Neural progenitor cell (in vitro differentiated cells): ENCODE measurements at regions not wholly inside any gene's neighbourhood (a gene's known extent, or its start where the extent isn't known, plus 50 kb on each side); places are given as distances from the start of the nearest gene placed in this dataset.

Experiments
- CTCF ChIP-seq: fragments of 200-600 bp; sonication (generic); IDR thresholded peaks from 2 replicates; pipeline ENCODE4 v1.5.1; 2017; ENCODE audit warnings: antibody characterized with exemption, mild to moderate bottlenecking
- EZH2 ChIP-seq: fragments of 200-600 bp; sonication (generic); IDR thresholded peaks from 2 replicates; pipeline ENCODE4 v1.6.1; 2017; ENCODE audit warnings: antibody characterized with exemption, mild to moderate bottlenecking, moderate library complexity

- TF ChIP-seq CTCF: no peak
- TF ChIP-seq EZH2: no peak
Observed at GRCh38 chr22:20652582-20652981, 121.3 kb upstream of the SERPIND1 start.
